ACHN (cell line): ENCODE measurements at regions not wholly inside any gene's neighbourhood (a gene's known extent, or its start where the extent isn't known, plus 50 kb on each side); places are given as distances from the start of the nearest gene placed in this dataset.
"Not testable (repeated sequence)": the region's sequence is repeated elsewhere in the genome, so short reads cannot be mapped to it uniquely, and the experiment has no call there.

Experiments used
- DNase-seq: peaks from one replicate; pipeline ENCODE4 v3.0.0-alpha.2; 2015
- in situ Hi-C: cut with HindIII; loops from 2 replicates; pipeline ENCODE4 v1.10.0; 2017; ENCODE audit warnings: low sequenced_read_pairs, low pct_ligation_motif_present, low pct_unique_long_range_greater_than_20kb

DNA sequence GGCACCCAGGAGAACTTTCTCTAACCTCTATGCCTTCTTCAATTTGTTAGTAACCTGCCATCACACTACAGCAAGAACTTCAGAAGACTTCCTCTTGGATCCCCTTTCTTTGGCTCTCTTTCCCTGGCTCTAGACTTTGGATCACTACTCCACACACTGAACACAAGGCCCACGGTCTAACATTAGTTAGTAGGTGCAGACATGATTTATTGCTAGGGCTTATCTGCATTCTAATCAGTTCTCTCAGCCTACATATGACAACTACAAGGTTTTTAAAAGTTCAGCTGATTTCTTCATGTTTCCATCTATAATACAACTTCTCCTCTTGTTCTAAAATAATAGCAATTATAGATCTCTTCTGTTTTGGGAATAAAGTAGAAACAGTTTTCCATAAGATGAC, 209.1 kb upstream of the ANXA10 start:
- in situ Hi-C loops: no loop called here
- no peak for DNase-seq

GRCh38 chr4:167885071-167885470, 207.3 kb upstream of the ANXA10 start:
- no peak for DNase-seq
- in situ Hi-C loops: no loop called here

DNA sequence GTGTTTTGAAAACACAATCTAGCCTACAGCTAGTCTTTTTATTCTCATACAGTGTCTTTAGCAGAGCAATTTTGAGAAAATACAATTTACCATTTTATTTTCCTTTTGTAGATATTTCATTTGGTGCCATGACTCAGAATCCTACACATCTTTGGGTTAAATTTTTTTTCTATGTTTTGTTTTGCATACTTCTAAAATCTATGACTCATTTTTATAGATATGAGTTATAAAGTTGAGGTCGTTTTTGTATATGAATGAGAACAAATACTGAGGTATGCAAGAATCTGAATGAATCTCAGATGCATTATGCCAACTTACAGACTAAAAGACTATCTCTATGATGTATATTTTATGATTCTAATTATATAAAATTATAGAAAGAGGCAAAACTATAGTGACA, 206.5 kb upstream of the ANXA10 start:
- in situ Hi-C loops: no loop called here
- DNase-seq: no peak

DNA sequence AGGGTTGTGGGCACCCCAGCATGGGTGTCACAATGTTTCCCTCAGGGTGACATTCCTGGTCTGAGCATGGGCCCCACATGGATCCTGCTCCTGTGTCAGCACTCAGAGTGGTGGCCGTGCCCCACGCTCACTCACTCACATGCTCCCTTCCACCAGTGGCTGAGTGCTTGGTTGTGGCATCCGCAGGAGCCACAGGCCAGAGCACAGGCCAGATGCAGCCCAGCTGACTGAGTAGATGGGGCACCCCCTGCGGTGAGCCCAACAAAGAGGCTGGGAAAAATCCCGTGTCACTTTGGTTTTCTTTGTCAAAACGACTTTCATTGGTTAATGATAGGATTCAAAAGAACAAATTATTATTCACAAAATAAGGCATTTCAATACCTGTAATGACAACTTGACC, 204.6 kb upstream of the ANXA10 start:
- no peak for DNase-seq
- in situ Hi-C loops: no loop called here

DNA sequence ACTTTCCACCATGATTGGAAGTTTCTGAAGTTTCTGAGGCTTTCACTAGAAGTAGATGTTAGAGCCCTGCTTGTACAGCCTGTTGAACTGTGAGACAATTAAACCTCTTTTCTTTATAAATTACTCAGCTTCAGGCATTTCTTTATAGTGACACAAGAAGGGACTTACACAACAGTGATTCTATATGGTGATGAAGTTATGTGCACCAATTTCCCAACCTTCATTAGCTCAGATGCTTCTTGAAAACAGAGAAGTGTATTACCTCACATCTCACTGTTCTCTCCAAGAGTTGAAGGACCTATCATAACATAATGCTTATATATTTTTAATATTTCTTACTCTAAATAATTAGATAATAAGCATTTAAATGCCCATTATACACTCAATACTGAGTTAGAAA, 202.1 kb upstream of the ANXA10 start:
- DNase-seq: no peak

GRCh38 chr4:167893531-167893930, 198.8 kb upstream of the ANXA10 start:
- DNase-seq: no peak
- in situ Hi-C loops: no loop called here

More for the DNA sequence above, 202.1 kb upstream of the ANXA10 start:
- in situ Hi-C loops: no loop called here

DNA sequence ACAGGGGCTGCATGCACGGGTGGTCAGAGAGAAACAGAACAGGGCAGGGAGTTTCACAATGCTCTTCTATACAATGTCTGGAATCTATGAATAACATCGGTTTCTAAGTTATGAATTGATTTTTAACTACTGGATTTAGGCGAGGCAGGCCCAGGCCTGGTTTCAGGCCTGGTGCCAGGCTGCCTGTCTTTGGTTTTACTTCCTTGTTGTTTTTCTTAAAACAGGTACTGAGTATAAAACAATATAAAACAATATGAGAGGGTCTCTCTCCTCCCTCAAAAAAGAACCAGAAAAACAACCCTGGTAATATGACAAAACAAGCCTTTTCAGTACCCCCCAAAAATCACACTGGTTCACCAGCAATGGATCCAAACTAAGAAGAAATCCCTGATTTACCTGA, 196.1 kb upstream of the ANXA10 start:
- in situ Hi-C loops: not testable (repeated sequence)

DNA sequence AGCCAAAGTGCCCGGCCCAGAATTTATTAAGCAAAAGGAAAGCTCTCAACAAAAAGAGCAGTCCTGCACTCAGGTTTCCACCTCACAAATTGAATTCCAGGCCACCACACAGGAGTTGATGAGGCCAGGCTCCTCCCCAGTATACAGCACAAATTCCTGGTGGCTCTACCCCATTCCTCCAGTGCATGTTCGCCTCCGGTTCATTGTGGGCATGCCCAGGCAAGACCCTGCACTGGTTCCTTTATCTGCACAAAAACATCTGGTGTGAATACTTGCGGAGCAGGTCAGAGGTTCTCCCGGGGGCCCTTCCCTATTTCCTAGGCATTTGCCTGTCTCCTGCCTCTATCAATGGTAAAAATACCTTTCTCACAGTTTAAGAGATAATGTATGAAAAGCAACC, 195.2 kb upstream of the ANXA10 start:
- in situ Hi-C loops: no loop called here
- no peak for DNase-seq

More for the DNA sequence above, 196.1 kb upstream of the ANXA10 start:
- DNase-seq: not testable (repeated sequence)

GRCh38 chr4:167903291-167903721, 189.0 kb upstream of the ANXA10 start:
- no peak for DNase-seq
- in situ Hi-C loops: no loop called here

DNA sequence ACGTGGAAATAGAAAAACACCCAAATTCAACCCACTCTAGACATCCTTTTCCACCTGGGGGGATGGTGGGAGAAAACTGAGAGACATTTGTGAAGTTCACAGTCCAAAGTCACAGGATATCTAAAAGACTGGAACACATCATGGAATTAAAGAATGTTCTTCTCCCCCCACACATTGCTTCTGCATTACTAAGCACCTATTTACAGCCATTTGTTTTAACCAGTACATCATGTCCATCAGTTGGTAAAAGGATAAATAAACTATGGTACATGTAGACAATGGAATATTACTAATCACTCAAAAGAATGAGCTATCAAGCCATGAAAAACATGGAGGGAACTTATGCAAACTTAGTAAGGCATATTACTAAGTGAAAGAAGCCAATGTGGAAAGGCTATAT, 185.5 kb upstream of the ANXA10 start:
- in situ Hi-C loops: no loop called here
- no peak for DNase-seq

DNA sequence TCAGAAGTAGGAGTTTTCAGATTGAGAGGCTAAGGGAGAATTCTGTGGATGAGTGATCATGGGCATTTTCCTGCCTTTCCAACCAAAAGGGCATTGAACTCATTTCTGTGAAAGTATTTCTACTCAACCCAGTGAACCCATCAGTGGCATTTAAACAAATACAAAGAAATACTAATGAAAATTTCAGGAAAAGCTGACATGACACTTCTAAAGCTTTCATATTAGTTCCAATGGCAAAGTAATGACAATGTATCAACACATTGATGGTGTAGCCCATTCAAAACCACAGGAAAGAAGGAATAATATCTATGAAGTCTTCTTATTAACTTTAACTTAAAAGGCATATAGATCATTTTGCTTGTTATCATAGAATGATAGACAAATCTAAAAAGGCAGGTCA, 183.5 kb upstream of the ANXA10 start:
- in situ Hi-C loops: no loop called here
- no peak for DNase-seq

- in situ Hi-C loops, DNase-seq: not testable (repeated sequence)
Measured at GRCh38 chr4:167912535-167912934, 179.8 kb upstream of the ANXA10 start.

DNA sequence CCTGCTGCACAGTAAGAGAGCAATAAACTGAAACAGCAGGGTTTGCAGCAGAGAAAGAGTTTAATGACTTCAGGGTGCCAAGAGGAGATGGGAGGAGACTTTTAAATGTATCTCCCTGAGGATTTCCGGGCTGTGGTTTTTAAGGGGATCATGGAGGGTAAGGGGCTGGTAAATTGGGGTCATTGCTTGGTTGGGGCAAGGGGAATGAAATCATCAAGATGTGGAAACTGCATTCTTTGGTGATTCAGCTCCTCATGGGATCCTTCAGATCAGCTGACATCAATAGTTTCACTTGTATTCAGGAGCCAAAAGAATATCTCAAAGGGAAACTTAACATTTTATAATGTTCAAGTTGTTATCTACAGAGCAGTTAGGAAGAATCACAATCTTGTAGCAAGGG, 174.3 kb upstream of the ANXA10 start:
- no peak for DNase-seq
- in situ Hi-C loops: no loop called here

DNA sequence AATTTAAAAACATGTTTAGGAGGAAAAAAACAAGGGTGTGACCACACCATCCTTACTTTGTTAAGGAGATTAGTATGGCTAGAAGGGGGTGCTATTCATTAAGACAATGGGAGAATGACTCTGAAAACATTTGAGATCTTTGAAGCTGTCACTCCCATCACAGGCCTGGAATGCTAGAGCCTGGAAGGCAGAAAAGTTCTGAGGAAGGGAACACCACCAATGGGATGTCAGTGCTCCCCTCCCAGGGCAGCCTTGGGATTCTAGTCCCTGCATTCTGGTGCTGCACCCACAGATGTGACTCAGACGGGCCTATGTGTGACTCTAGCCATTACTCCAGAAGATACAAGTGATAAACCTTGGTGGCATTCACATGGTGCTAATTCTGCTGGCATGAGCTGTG, 162.2 kb upstream of the ANXA10 start:
- in situ Hi-C loops: no loop called here
- no peak for DNase-seq

DNA sequence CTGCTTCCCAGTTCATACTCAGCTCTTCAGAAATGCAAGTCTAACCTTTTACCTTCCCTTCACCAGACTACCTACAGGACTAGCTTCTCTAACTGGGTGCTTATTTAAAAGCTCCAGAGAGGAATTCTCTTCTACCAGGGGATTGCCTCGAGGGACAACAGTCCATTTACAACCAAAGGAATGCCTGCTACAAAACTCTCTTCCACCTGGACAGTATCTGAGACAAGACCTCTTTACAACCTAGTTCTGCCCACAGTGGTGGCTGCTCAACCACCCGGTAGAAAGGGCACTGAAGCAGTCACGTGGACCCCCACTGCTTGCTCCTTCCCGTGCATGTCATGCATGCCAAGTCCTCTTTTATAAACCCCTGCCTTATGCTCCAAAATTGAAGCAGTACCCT, 158.1 kb upstream of the ANXA10 start:
- in situ Hi-C loops: no loop called here
- DNase-seq: no peak

DNA sequence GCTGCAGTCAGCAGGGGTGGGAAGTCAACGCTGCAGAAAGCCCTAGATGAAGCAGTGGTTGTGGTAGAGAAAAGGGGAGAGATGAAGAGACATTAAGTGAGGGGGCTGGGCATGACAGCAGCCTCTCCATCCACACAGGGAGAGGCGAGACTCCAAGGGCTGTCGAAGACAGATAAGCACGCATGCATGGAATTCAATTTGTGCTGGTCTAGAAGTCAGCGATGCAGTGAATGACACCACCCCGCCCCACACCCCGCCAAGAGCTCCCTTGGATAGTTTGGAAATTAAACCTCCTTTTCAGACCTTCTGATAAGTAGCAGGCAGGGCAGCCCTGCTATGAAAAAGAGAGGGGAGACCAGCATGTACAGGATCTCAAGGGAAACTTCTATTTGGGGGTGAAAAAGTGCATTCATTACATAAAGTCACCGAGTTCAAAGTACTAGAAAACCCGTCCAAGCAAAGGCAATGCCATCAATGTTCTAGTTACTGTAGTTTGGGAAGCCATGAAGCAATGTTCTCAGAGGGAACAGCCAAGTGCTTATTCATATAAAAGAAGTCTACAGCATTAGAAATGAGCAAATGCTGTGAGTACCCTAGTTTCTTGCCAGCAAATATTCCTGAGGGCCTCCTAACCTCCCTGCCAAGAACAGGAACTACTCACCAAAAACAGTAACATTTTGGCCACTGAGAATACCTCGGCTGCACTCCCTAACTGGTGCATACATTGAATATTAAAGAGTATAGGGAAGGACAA, 152.3 kb upstream of the ANXA10 start:
- no peak for DNase-seq
- in situ Hi-C loops: no loop called here

GRCh38 chr4:167943872-167944505, 148.3 kb upstream of the ANXA10 start:
- in situ Hi-C loops: no loop called here

DNA sequence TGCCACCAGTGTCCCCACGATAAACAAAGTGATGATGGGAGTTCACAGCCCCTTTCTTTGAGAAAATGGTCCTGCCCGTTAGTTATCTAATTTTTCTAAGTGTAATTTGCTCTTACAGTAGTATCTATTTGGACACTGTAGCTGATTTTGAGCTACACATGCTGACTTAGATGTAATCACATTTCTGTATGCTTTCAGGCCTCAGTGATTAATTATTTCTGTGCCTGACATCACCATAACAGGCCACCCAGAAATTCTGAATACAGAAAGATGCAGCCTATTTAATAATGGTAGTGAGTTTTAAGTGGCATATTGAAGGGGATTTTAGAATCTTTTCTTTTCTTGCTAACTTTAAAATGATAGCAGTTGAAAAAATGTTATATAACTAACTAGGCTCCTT, 147.6 kb upstream of the ANXA10 start:
- no peak for DNase-seq
- in situ Hi-C loops: no loop called here

More at GRCh38 chr4:167943872-167944505, 148.3 kb upstream of the ANXA10 start:
- no peak for DNase-seq

DNA sequence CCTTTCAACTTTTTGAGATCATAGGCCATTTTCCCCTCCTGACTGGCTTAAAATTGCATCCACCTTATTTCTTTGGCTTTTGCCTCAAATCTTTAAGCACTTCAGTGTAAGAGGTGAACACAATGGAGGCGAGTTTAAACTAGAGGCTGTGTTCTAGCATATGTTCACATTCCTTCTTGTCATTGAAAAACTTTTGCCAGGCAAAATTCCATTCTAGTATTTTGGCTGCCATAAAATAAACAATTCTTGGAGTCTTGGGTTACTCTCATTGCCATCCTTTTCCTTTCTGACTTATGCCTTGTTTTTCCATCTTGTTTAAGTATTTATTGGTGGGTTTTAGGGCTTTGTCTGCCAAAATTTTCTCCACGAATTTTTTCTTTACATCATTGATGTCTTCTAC, 137.3 kb upstream of the ANXA10 start:
- in situ Hi-C loops: no loop called here
- DNase-seq: no peak

DNA sequence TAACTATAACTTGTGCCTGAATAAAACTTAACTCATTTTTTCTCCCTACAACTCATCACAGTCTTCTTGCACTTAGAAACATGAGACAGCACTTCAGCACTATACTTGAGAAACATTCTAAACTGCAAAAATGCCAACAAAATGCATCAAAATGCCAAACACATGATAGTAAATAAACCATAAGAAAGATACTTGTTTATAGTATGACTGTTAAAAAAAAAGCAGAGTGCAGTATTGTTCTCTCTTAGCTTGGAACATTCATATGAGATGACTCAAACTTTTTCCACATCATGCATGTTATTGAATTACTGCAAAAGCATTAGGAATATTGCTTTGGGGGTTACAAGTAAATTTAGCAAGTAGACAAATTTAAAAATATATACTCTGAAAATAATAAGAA, 135.7 kb upstream of the ANXA10 start:
- DNase-seq: no peak
- in situ Hi-C loops: no loop called here
